Common myeloid progenitor, CD34-positive (primary cell): ENCODE measurements at regions not wholly inside any gene's neighbourhood (a gene's known extent, or its start where the extent isn't known, plus 50 kb on each side); places are given as distances from the start of the nearest gene placed in this dataset.

ENCODE experiments used
- CTCF ChIA-PET: fragments of 350-600 bp; sonication (Branson Sonifier 250); formaldehyde crosslinking; loops from one replicate; lab custom pipeline; 2021; ENCODE audit warnings: antibody characterized with exemption; lab: Charles Lee
- POLR2A ChIA-PET: fragments of 350-600 bp; sonication (Branson Sonifier 250); formaldehyde crosslinking; loops from one replicate; lab custom pipeline; 2021; ENCODE audit warnings: antibody characterized with exemption; lab: Charles Lee
- DNase-seq, 3 donors: peaks; one replicate each; pipeline versions ENCODE4 v3.0.0 to v3.0.0-alpha.2; 2013
- H3K27ac ChIP-seq, 2 experiments: 1 replicate in 1 of 2; 2 replicates in 1 of 2; pipeline ENCODE4 v1.7.0; 2013; ENCODE audit warnings: inconsistent platforms in 2 of 2, low read length in 2 of 2, mild to moderate bottlenecking in 2 of 2, low read depth in 1 of 2, moderate library complexity in 1 of 2; ENCODE audit not compliant: severe bottlenecking in 2 of 2, insufficient read depth in 1 of 2, poor library complexity in 1 of 2
- H3K27me3 ChIP-seq, 5 experiments: replicated peaks in 2 of 5; 1 replicate in 3 of 5; 2 replicates in 2 of 5; pipeline versions ENCODE4 v1.6.1 to v1.7.0; 2013; ENCODE audit warnings: low read length in 4 of 5, mild to moderate bottlenecking in 2 of 5, moderate library complexity in 2 of 5, inconsistent platforms in 1 of 5; ENCODE audit not compliant: insufficient read depth in 5 of 5, control insufficient read depth in 4 of 5
- H3K36me3 ChIP-seq, 4 experiments: 1 replicate in 2 of 4; 2 replicates in 2 of 4; pipeline versions ENCODE4 v1.6.1 to v1.7.0; 2013; ENCODE audit warnings: low read length in 3 of 4, control low read depth in 1 of 4, mild to moderate bottlenecking in 1 of 4; ENCODE audit not compliant: control insufficient read depth in 4 of 4, insufficient read depth in 4 of 4
- H3K4me1 ChIP-seq, 4 experiments: 1 replicate in 3 of 4; 2 replicates in 1 of 4; pipeline versions ENCODE4 v1.6.1 to v1.7.1; 2013; ENCODE audit warnings: low read length in 3 of 4, mild to moderate bottlenecking in 3 of 4, control low read depth in 1 of 4, inconsistent platforms in 1 of 4, moderate library complexity in 1 of 4; ENCODE audit not compliant: control insufficient read depth in 4 of 4, insufficient read depth in 4 of 4; ENCODE audit errors: control extremely low read depth in 1 of 4
- H3K4me3 ChIP-seq, 7 experiments: 1 replicate in 4 of 7; 2 replicates in 3 of 7; pipeline versions ENCODE4 v1.5.1 to v1.7.0; 2013; ENCODE audit warnings: mild to moderate bottlenecking in 7 of 7, low read length in 6 of 7, moderate library complexity in 6 of 7, inconsistent platforms in 2 of 7, low read depth in 2 of 7, control low read depth in 1 of 7; ENCODE audit not compliant: insufficient read depth in 4 of 7, control insufficient read depth in 1 of 7; ENCODE audit errors: extremely low read depth in 1 of 7
- H3K9me3 ChIP-seq, 5 experiments: 1 replicate in 4 of 5; 2 replicates in 1 of 5; pipeline versions ENCODE4 v1.6.1 to v1.7.1; 2013; ENCODE audit warnings: low read length in 4 of 5, mild to moderate bottlenecking in 2 of 5, inconsistent platforms in 1 of 5, low read depth in 1 of 5, moderate library complexity in 1 of 5; ENCODE audit not compliant: control insufficient read depth in 4 of 5, insufficient read depth in 2 of 5; ENCODE audit errors: control extremely low read depth in 1 of 5
- WGBS: methylation state at CpG from one replicate; pipeline ENCODE4 v1.1.5; 2013; ENCODE audit not compliant: insufficient coverage; 5-methylcytosine and 5-hydroxymethylcytosine counted together

- CTCF ChIA-PET, result interaction anchor here (0.8 to 1.1 kb wide), 2 partner anchors 47 to 190 kb away, joined by 3 read pairs; no protein-coding TSS in a partner anchor
- WGBS, result 42% methylated on average over 8 of the region's 11 CpGs
- peaks cover 0 to 8% (median 0%) of the 10 kb centered on the region in 5 experiments for H3K9me3 ChIP-seq
- peak; percentile 21 to 78 (median 69) for DNase-seq
- H3K36me3 ChIP-seq, result no peaks in the 10 kb centered on the region
- POLR2A ChIA-PET, result no interaction called here
- H3K27ac ChIP-seq, result no peak overlapping the region
- peaks cover 0 to 30% (median 11%) of the 10 kb centered on the region in 5 experiments for H3K27me3 ChIP-seq
- peak overlapping the region in 1 of 7 experiments; percentile 5 for H3K4me3 ChIP-seq
- H3K4me1 ChIP-seq, result peaks cover 0 to 2% (median 0%) of the 10 kb centered on the region in 4 experiments
Observed at GRCh38 chr1:22225858-22226589, 83.1 kb upstream of the WNT4 start.

DNA sequence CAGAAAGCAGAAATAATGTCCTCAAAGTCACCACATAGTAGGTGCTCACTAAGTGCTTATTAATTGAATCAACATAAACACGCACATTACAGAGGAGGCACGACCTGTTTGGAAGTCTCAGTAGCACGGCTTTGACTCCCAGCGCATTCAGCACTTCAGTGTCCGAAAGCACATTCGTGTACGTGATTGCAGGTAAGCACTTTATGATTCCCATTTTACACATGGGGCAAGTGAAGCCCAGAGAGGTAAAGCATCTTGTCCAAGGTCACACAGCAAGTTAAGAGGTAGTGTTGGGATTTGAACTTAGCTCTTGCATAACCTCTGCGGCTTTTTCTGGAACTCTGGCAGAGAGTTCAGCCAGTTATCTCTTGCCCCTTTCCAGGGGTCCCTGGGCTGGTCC is 85.2 kb upstream of the WNT4 start:
- WGBS, result 94% methylated on average over 8 of the region's 8 CpGs
- no peak overlapping the region for H3K4me3 ChIP-seq
- ChIA-PET CTCF (no interaction called here), POLR2A (no interaction called here)
- peaks cover 0 to 8% (median 0%) of the 10 kb centered on the region in 5 experiments for H3K9me3 ChIP-seq
- H3K4me1 ChIP-seq, result peaks cover 0 to 2% (median 0%) of the 10 kb centered on the region in 4 experiments
- DNase-seq, result no peak
- no peak overlapping the region for H3K27ac ChIP-seq
- no peaks in the 10 kb centered on the region for H3K36me3 ChIP-seq
- peaks cover 0 to 28% (median 7%) of the 10 kb centered on the region in 5 experiments for H3K27me3 ChIP-seq

DNA sequence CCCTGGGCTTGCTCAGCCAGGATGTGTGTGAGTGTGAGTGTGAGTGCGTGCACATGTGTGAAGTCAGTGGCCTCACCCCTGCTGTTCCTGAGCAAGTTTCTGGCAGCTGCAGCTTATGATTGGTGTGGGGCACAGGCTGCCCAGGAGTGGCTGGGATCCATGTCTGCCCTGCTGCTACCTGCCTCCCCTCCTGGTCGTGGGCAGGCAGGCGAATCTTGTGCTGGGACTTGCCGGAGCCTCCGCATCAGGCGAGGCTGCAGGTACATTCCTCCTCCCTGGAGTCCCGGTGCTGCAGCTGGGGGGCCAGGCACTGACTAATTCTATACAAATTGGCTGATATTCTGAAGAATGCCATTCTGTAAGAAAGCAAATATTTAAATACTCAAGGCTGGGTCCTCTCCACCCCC is 85.6 kb upstream of the WNT4 start:
- WGBS, result 82% methylated on average over 6 of the region's 7 CpGs
- H3K27me3 ChIP-seq, result peaks cover 0 to 32% (median 7%) of the 10 kb centered on the region in 5 experiments
- H3K36me3 ChIP-seq, result no peaks in the 10 kb centered on the region
- ChIA-PET POLR2A (no interaction called here), CTCF (no interaction called here)
- no peak overlapping the region for H3K4me3 ChIP-seq
- H3K9me3 ChIP-seq, result peaks cover 0 to 8% (median 0%) of the 10 kb centered on the region in 5 experiments
- no peak overlapping the region for H3K27ac ChIP-seq
- peak in 1 of 3 donors; percentile 9 for DNase-seq
- peaks cover 0 to 2% (median 0%) of the 10 kb centered on the region in 4 experiments for H3K4me1 ChIP-seq

GRCh38 chr1:22229379-22229778 is 86.5 kb upstream of the WNT4 start:
- DNase-seq, result no peak
- H3K36me3 ChIP-seq, result no peaks in the 10 kb centered on the region
- ChIA-PET CTCF (no interaction called here), POLR2A (no interaction called here)
- peaks cover 0 to 2% (median 0%) of the 10 kb centered on the region in 4 experiments for H3K4me1 ChIP-seq
- 73% methylated on average over 1 of the region's 2 CpGs for WGBS
- H3K4me3 ChIP-seq, result no peak overlapping the region
- H3K27me3 ChIP-seq, result peaks cover 0 to 36% (median 7%) of the 10 kb centered on the region in 5 experiments
- H3K9me3 ChIP-seq, result peaks cover 0 to 7% (median 0%) of the 10 kb centered on the region in 5 experiments
- H3K27ac ChIP-seq, result no peak overlapping the region

GRCh38 chr1:22231068-22231593 is 88.2 kb upstream of the WNT4 start:
- ChIA-PET POLR2A (no interaction called here), CTCF (no interaction called here)

GRCh38 chr1:22231995-22232690 is 89.2 kb upstream of the WNT4 start:
- no peaks in the 10 kb centered on the region for H3K4me1 ChIP-seq
- no peaks in the 10 kb centered on the region for H3K36me3 ChIP-seq
- 72% methylated on average over 6 of the region's 6 CpGs for WGBS
- CTCF ChIA-PET, result interaction anchor here (1.2 kb wide), 1 partner anchor 30 kb away, joined by 3 read pairs; no protein-coding TSS in a partner anchor
- no peak overlapping the region for H3K27ac ChIP-seq
- POLR2A ChIA-PET, result no interaction called here
- H3K27me3 ChIP-seq, result peaks cover 0 to 54% (median 10%) of the 10 kb centered on the region in 5 experiments
- no peaks in the 10 kb centered on the region for H3K9me3 ChIP-seq
- DNase-seq, result no peak
- no peak overlapping the region for H3K4me3 ChIP-seq

More at GRCh38 chr1:22231068-22231593, 88.2 kb upstream of the WNT4 start:
- DNase-seq, result no peak
- Histone ChIP-seq H3K27me3 (peaks cover 0 to 45% (median 7%) of the 10 kb centered on the region in 5 experiments), H3K4me1 (peaks cover 0 to under 1% (median 0%) of the 10 kb centered on the region in 4 experiments), H3K27ac (no peak overlapping the region), H3K36me3 (no peaks in the 10 kb centered on the region), H3K9me3 (no peaks in the 10 kb centered on the region), H3K4me3 (no peak overlapping the region)
- 93% methylated on average over 3 of the region's 3 CpGs for WGBS
